Cardiac fibroblast (primary cell): ENCODE measurements at regions not wholly inside any gene's neighbourhood (a gene's known extent, or its start where the extent isn't known, plus 50 kb on each side); places are given as distances from the start of the nearest gene placed in this dataset.
"Not testable (repeated sequence)": the region's sequence is repeated elsewhere in the genome, so short reads cannot be mapped to it uniquely, and the experiment has no call there.

Experiments used
- DNase-seq, 2 donors: peaks; one replicate each; pipeline versions ENCODE4 v3.0.0 to v3.0.0-alpha.2; 2010; ENCODE audit warnings: low read depth in 2 of 2
- H3K4me3 ChIP-seq, 2 donors: replicated peaks in 1 of 2; 1 replicate in 1 of 2; 2 replicates in 1 of 2; pipeline ENCODE4 v1.5.1; 2011; ENCODE audit warnings: low read depth in 2 of 2, low read length in 2 of 2, mild to moderate bottlenecking in 2 of 2, moderate library complexity in 1 of 2
- CTCF ChIP-seq: IDR thresholded peaks from one replicate; pipeline ENCODE4 v1.5.1; 2011; ENCODE audit warnings: low read depth, mild to moderate bottlenecking, low read length, inconsistent platforms

GRCh38 chr2:107569496-107569895, 257.2 kb upstream of the RGPD4 start:
- TF ChIP-seq CTCF = no peak
- DNase-seq = no peak
- H3K4me3 ChIP-seq = no peak overlapping the region

- no peak overlapping the region for H3K4me3 ChIP-seq
- DNase-seq = no peak
- no peak for TF ChIP-seq CTCF
These were observed 255.8 kb upstream of the RGPD4 start for GRCh38 chr2:107570876-107571275.

GRCh38 chr2:107572890-107573289, 253.8 kb upstream of the RGPD4 start:
- peak; percentile 27 to 49 for DNase-seq
- peak; percentile 15 for TF ChIP-seq CTCF
- H3K4me3 ChIP-seq = not testable (repeated sequence)

DNA sequence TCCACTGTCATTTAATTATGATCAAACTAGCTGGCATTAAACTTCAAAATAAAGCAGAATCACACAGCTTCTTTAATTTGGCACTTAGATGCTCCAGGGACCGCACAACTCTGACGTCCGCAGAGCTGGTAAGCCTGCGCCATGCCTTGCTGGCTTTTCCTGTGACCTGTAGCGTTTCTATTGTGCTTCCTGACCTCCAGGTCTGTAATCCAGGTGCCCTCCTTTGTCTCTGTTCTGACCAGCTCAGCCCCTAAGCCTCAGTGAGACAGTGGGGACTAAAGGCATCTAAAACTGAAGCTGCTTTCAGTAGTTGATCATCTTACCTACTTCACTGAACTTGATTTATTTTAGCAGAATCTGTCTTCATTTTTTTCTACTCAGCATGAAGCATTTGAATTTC, 249.7 kb upstream of the RGPD4 start:
- DNase-seq = no peak
- TF ChIP-seq CTCF = no peak

GRCh38 chr2:107582487-107582886, 244.2 kb upstream of the RGPD4 start:
- H3K4me3 ChIP-seq = no peak overlapping the region
- no peak for TF ChIP-seq CTCF
- no peak for DNase-seq

More for the DNA sequence above, 249.7 kb upstream of the RGPD4 start:
- no peak overlapping the region for H3K4me3 ChIP-seq

DNA sequence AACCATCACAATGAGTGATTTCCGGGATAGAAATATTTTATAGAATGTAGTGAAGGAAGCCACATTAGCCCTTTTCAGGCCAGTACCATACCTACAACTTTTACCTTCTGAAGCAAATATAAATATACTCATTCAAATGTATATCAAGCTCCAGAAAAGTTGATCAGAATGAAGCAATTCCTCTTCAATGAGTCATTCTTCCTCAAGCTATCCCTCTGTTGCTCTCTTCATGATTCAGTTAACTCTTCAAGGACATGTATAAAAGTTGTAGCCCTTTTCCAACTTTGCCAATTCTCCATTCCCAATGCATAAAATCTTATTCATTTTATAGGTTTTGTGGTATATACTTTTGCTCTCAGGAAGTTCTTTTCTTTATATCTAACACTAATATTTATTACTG, 242.1 kb upstream of the RGPD4 start:
- H3K4me3 ChIP-seq = no peak overlapping the region
- TF ChIP-seq CTCF = no peak
- DNase-seq = peak; percentile 41 to 63

DNA sequence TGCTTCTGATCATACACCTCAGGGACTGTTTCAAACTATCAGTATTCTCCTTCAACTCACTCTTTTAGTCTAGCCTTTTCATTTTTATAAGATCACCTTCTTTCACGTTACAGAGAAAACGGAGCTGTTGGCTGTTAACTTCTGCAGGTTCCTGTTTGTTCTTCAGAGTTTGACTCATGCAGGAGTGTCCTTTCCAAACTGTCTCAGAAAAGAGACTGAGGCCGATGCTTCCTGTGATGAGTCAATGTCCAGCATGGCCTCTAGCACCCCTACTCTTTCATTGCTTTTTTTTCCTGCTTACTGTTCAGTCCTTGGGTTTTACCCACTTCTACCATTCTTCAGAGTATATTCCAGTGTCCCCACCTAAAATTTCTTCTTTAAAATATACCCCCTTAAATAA, 240.8 kb upstream of the RGPD4 start:
- H3K4me3 ChIP-seq = no peak overlapping the region
- no peak for TF ChIP-seq CTCF
- DNase-seq = peak in 1 of 2 donors; percentile 71
